Epidermal melanocyte (primary cell): ENCODE measurements at regions not wholly inside any gene's neighbourhood (a gene's known extent, or its start where the extent isn't known, plus 50 kb on each side); places are given as distances from the start of the nearest gene placed in this dataset.

ENCODE experiments used
- DNase-seq: peaks from one replicate; pipeline ENCODE4 v3.0.0; 2011; ENCODE audit warnings: low spot score; ENCODE audit not compliant: insufficient read length

DNA sequence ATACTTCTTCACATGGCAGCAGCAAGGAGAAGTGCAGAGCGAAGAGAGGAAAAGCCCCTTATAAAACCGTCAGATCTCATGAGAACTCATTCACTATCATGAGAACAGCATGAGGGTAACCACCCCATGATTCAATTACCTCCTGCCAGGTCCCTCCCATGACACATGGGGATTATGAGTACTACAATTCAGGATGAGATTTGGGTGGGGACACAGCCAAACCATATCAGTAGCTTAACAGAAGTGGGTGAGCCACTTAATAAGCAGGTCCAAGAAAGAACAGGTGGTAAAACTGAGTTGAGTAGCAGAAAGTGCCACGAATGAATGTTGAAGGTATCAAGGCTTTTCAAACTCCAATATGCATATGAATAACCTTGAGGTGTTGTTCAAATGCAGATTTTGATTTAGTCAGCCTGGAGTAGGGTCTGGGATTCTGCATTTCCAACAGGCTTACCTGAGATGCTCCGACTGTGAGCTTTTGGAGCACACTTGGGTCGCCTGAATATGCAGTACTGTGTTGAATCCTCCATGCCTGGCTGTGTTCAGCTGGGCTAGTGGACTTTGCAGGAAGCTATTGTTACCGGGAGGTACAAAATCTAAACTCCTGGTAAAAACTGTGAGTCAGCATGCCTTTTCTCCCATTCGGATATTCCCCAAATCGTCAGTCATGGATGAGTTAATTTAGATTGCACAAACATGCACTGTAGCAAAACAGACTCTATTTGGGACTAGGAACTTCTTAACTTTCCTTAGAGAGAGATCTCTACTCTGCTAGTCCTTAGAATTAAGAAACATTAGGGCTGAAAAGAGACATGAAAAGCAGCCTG lies 69.0 kb upstream of the PRKCQ start:
- DNase-seq = no peak

DNA sequence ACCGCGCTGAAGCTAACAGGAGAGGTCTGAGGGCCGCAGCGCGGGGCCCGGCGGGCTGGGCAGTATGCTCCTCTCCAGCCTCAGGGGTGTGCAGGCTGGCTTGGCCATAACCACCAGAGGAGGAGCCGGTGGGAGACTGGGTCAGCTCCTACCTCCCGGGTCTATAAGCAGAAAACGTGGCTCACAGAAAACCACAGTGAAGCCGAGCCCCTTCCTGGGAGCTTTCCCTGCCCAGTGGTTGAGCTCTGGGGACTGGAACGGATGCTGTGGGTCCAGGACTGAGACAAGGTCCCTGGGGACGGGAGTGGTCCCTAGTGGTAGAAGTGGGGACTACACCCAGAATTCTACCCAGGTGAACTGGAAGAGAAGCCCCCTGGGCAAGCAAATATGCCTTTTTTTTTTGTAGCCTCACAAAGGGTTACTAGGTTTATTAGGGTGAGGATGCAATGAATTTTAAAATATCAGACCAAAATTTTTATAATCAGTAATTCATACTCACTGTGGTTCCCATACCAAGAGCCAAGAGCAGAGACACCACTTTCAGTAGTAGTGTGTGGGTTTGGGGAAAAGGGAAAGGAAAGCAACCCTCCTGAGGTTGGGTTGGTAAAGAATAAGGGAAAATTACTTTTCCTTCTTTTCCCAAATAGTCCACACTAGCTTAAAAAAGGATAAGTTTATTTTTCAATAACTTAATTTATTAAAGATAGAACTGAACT lies 67.9 kb upstream of the PRKCQ start:
- DNase-seq = no peak

DNA sequence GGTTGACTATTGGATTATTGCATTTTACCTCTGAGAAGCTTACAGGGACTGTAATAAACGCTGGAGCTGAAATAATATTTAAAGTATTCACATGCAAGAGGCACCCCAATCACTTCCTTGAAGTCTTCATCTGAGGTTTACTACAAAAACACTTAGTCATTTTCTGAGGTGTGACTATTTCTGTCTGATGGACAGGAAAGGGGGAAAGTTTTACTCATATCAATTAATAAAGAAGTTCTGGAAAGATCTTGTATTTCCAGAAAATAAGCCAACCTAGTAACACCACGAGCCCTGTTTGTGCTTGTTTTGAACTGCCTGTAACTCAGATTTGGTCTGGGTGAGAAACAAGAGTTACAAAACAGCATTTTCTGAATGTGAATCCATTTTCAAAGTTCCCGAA lies 63.9 kb upstream of the PRKCQ start:
- no peak for DNase-seq

DNA sequence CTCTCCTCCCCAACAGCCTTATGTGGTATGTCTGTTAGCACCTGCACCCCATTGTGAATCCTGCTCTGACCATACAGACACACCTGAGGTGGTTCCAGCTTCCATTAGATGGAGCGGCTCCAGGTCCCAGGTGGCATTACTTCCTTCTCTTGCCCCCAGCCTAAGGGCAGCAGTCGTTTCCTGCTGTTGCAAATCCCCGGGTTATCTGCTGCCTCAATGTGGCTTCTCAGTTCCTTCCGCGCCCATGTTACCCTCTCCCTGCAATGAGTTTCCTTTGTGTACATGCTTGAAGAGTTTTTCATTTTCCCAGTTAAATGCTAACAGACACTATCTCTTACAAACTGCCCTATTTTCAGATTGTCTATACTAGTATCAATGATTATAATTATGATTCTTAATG lies 62.8 kb upstream of the PRKCQ start:
- DNase-seq = no peak

DNA sequence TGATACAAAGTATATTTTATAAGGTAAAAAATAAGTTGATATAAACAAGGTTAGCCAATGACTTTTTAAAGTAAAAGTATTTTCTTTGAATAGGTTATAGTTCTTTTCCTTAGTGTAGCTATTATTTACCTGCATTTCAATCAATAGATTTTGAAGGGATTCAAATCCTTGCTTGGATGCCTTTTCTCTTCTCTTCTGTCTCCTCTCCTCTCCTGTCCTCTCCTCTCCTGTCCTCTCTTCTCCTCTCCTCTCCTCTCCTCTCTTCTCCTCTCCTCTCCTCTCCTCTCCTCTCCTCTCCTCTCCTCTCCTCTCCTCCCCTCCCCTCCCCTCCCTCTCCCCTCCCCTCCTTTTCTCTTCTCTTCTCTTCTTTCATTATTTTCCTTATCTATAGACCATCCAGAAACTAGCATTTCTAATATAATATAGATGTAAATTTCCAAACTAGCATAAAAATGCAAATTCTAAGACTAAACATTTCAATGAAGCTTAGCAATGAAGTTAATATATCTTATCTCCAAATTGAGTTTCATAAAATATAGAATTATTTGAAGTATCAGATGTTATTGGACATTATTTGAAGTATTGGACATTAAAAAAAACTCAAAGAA lies 60.5 kb upstream of the PRKCQ start:
- DNase-seq = no peak

DNA sequence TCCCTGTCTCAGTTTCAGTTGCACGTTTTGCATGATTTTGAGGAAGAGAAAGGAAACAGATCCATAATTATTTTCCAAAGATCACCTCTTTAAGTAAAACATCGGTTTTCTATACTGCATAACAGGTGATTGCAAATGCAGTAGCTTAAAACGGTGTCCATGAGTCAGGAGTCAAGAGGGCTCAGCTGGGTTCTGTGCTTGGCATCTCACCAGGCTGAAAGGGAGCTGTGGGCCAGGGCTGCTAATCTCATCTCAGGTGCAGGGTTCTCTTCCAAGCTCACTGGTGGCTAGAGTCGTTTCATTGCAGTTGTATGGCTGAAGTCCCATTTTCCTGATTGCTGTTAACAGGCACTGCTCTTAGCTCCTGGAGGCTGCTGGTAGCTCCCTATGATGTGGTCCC lies 57.0 kb upstream of the PRKCQ start:
- DNase-seq = no peak

DNA sequence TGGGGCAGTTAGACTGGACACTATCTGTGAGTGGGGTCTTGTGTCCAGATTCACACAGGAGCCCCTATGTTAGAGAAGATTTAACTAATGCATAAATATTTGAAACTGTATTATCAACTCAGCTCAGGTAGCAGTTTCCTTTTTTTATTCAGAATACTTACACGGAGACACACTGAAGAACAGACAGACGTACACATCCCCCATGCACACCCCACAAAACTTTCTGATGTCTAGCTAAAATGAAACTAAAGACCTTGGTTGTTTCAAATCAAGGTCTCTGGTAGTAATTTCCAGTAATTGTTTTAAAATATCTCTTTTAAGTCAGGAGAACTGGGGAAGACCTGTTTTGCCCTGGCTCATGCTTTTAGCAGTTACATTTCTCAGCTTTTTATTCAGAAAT lies 55.7 kb upstream of the PRKCQ start:
- DNase-seq = no peak
